Upper lobe of right lung (tissue), 1 donor: ENCODE measurements at regions not wholly inside any gene's neighbourhood (a gene's known extent, or its start where the extent isn't known, plus 50 kb on each side); places are given as distances from the start of the nearest gene placed in this dataset.

ENCODE experiments used
- ATAC-seq: fragments of 200-7000 bp; cut with Tn5 transposase; one replicate; pipeline ENCODE4 v1.9.1; 2020; ENCODE audit warnings: mild to moderate bottlenecking, moderate library complexity
- DNase-seq: peaks from one replicate; pipeline ENCODE4 v3.0.0-alpha.2; 2020
- H3K27ac ChIP-seq: fragments of 200-600 bp; one replicate; pipeline ENCODE4 v1.8.0; 2022
- H3K27me3 ChIP-seq: fragments of 200-600 bp; one replicate; pipeline ENCODE4 v1.8.0; 2022; ENCODE audit warnings: mild to moderate bottlenecking
- H3K36me3 ChIP-seq: fragments of 200-600 bp; one replicate; pipeline ENCODE4 v1.8.0; 2022
- H3K4me1 ChIP-seq: fragments of 200-600 bp; one replicate; pipeline ENCODE4 v1.8.0; 2022
- H3K4me3 ChIP-seq: fragments of 200-600 bp; one replicate; pipeline ENCODE4 v1.8.0; 2022; ENCODE audit warnings: mild to moderate bottlenecking
- H3K9me3 ChIP-seq: fragments of 200-600 bp; one replicate; pipeline ENCODE4 v1.8.0; 2022
- CTCF ChIP-seq: fragments of 200-600 bp; IDR thresholded peaks from one replicate; pipeline ENCODE4 v1.8.0; 2022; ENCODE audit warnings: antibody characterized with exemption
- intact Hi-C: fragments of 100-400 bp; cut with DNase I; formaldehyde crosslinking; loops from one replicate; pipeline ENCODE4 v1.11.0; 2022
- donor health status: DM: no; HTN: yes; CAD: no; lungs with severe emphysema.

- Histone ChIP-seq H3K4me3 (no peak overlapping the region), H3K9me3 (no peaks in the 10 kb centered on the region), H3K27me3 (no peaks in the 10 kb centered on the region), H3K27ac (no peak overlapping the region), H3K4me1 (no peaks in the 10 kb centered on the region), H3K36me3 (no peaks in the 10 kb centered on the region)
- intact Hi-C loops: no loop called here
- DNase-seq (no peak), ATAC-seq (no peak)
- TF ChIP-seq CTCF: no peak
Measured at GRCh38 chr2:17182399-17182798, 335.8 kb downstream of the RAD51AP2 start.

- H3K27me3 ChIP-seq: no peaks in the 10 kb centered on the region
- TF ChIP-seq CTCF: no peak
- H3K36me3 ChIP-seq: no peaks in the 10 kb centered on the region
- ATAC-seq (no peak), DNase-seq (no peak)
- intact Hi-C loops: no loop called here
- H3K9me3 ChIP-seq: no peaks in the 10 kb centered on the region
- H3K4me1 ChIP-seq: no peaks in the 10 kb centered on the region
- no peak overlapping the region for H3K4me3 ChIP-seq
- no peak overlapping the region for H3K27ac ChIP-seq
Measured at GRCh38 chr2:17181051-17181752, 337.0 kb downstream of the RAD51AP2 start.

DNA sequence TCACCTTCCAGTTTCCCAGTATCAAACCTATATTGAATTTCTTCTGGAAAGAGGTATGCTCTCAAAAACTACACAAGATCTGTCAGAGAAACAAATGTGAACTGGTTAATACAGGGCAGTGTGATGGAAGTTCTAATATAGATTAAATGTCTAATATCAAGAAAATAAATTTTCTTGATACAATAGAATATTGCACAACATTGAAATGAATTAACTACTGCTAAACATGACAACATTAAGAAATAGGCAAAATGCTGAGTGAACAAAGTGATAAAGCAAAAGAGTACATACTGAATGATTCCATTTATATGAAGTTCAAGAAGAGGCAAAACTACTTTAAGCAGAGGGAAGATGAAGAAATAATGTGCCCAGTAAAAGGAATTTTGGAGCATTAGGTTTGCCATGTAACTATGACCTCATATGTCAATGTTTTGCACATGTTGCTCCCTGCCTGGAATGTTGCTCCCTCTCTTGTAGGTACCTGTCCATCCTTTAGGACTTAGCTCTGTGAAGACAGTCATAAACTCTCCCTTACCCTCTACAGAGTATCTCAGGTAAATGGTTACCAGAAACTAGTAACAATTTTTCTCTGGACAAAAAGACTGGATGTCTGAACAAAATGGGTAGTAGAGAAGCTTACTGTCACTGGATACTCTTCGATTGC lies 339.0 kb downstream of the RAD51AP2 start:
- DNase-seq (no peak), ATAC-seq (no peak)
- no peaks in the 10 kb centered on the region for H3K4me1 ChIP-seq
- TF ChIP-seq CTCF: no peak
- no peak overlapping the region for H3K4me3 ChIP-seq
- no peaks in the 10 kb centered on the region for H3K9me3 ChIP-seq
- H3K36me3 ChIP-seq: no peaks in the 10 kb centered on the region
- no peaks in the 10 kb centered on the region for H3K27me3 ChIP-seq
- H3K27ac ChIP-seq: no peak overlapping the region
- intact Hi-C loops: no loop called here

- intact Hi-C loops: no loop called here
- Histone ChIP-seq H3K4me3 (no peak overlapping the region), H3K27me3 (no peaks in the 10 kb centered on the region), H3K4me1 (no peaks in the 10 kb centered on the region), H3K27ac (no peak overlapping the region), H3K9me3 (no peaks in the 10 kb centered on the region), H3K36me3 (no peaks in the 10 kb centered on the region)
- no peak for ATAC-seq
- TF ChIP-seq CTCF: no peak
- DNase-seq: no peak
Measured at GRCh38 chr2:17177088-17177487, 341.2 kb downstream of the RAD51AP2 start.

GRCh38 chr2:17171446-17172049 lies 346.7 kb downstream of the RAD51AP2 start:
- Histone ChIP-seq H3K4me3 (no peak overlapping the region), H3K27me3 (no peaks in the 10 kb centered on the region), H3K9me3 (no peaks in the 10 kb centered on the region), H3K27ac (no peak overlapping the region), H3K4me1 (no peaks in the 10 kb centered on the region), H3K36me3 (no peaks in the 10 kb centered on the region)
- peak; percentile 51 for TF ChIP-seq CTCF
- ATAC-seq (peak; percentile 70), DNase-seq (no peak)
- intact Hi-C loops: no loop called here
